Activated CD4-positive, alpha-beta T cell treated with anti-CD3 and anti-CD28 coated beads, Interleukin-2, amount 50 U/mL, for 4 hours (primary cell): ENCODE measurements at regions not wholly inside any gene's neighbourhood (a gene's known extent, or its start where the extent isn't known, plus 50 kb on each side); places are given as distances from the start of the nearest gene placed in this dataset.
A peak's percentile ranks its signal among the peaks of the same experiment; 100 is the strongest.
"Not testable (repeated sequence)": the region's sequence is repeated elsewhere in the genome, so short reads cannot be mapped to it uniquely, and the experiment has no call there.

ENCODE experiments used
- DNase-seq, 2 experiments: peaks; one replicate each; pipeline ENCODE4 v3.0.0-alpha.2; 2020

DNA sequence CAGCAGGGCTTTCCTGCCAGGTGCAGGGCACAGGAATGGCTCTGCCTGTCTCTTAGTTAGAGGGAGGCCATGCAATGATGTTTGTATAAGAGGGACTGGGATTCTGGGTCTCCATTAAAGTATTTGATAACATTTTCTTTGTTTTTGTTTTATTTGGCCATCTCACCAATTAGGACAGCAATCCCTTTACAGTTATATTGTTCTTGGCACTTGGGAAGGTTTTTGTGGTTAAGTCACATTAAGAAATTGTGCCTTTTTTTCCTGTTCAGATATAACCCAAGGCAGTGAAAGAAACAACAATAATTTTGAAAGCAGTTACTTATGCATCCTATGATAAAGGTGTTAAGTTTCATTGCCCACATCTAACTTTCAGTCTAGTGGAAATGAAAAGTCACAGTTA is 237.4 kb upstream of the PRSS58 start:
- DNase-seq: not testable (repeated sequence)

DNA sequence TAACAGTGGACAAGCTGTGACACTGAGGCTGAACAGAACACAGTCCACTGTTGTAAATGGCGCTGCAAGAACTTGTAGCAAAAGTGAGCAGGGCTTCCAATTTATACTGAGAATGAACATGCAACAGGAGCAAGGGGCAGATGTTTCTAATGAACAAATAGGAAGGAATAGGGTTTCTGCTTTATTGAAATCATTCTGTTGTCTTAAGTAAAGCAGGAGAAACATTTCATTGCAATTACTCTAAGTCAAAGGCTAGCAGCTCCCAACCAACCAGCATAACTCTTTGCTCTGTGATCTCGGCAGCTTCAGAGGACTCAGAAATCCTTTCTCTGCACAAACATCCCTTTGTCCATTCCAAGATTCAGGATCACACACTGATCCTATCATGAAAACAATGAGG is 236.2 kb upstream of the PRSS58 start:
- no peak for DNase-seq

- no peak for DNase-seq
Measured at GRCh38 chr7:142488842-142489241, 231.0 kb upstream of the PRSS58 start.

DNA sequence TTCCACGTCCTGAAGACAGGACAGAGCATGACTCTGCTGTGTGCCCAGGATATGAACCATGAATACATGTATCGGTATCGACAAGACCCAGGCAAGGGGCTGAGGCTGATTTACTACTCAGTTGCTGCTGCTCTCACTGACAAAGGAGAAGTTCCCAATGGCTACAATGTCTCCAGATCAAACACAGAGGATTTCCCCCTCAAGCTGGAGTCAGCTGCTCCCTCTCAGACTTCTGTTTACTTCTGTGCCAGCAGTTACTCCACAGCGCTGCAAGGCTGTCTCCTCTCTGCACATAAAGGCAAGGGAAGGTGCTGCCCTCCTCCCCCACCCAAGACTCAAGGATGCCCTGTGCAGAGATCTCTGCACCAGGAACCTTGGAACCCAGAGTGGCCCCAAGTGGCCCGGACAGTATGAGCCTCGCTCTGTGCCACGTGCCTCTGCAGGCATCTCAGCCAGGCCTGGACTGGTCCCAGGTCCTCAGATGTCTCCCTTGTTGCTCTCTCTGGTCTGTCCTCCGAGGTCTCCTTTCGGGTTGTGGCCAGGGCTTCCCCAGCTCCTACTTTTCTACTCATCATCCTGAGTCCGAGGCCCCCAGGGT is 230.3 kb upstream of the PRSS58 start:
- DNase-seq: no peak

- DNase-seq: not testable (repeated sequence)
Measured at GRCh38 chr7:142487565-142487964, 229.7 kb upstream of the PRSS58 start.

- DNase-seq: no peak
Measured at GRCh38 chr7:142487124-142487523, 229.3 kb upstream of the PRSS58 start.

DNA sequence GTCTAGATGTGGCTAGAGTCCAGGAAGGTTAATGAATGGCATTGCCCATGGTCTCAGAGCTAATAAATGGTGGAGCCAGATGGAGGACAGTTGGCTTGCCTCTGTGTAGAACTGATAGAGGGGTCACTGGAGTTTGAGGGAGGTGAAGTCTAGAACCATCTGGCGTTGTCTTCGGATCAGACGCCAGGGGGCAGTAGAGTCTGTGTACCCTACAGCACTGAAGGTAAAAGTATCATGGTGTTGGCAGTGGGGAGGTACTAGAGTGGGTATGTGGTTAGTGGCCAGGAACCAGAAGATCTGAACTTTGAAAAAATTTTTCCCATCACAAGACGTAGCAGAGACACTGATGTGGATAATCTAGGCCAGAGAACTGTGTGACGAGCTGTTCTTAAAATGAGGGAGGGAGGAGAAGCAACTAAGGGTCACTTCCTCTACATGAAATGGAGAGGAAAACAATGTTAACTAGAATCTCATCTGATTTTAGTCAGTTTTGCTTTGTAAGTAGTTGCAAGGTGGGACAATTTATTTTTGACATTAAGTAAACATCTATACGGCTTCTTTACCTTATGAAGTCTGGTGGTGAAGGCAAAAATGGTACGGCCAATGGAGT is 227.9 kb upstream of the PRSS58 start:
- no peak for DNase-seq

DNA sequence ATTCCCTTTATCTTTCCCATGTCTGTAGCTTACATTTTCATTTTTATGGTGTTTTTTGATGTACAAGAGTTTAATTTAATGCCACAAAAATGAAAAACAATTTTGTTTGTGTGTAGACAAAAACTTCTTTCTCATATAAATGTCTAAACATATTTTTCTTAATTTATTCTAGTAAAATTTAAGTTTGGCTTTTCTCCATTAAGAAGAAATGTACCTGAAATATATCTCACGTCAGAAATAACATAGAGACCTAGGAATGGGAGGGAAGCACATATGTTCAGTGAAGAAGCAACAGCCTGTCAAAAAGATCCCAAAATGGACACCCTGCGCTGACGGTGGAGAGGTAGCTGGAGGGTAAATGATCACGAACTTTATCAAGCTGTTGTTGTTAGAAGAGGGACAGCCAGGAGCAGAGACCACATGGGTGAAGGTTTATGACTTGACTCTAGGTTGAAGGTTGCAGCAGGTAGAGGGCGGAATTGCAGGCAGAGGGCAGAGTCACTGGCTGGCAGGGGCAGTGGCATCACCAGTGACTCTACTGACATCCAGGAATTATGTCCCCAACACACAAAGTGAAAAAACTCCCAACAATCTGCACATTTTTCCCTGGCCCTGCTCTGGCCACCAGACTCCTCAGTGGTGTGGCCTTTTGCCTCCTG is 225.9 kb upstream of the PRSS58 start:
- DNase-seq: no peak

DNA sequence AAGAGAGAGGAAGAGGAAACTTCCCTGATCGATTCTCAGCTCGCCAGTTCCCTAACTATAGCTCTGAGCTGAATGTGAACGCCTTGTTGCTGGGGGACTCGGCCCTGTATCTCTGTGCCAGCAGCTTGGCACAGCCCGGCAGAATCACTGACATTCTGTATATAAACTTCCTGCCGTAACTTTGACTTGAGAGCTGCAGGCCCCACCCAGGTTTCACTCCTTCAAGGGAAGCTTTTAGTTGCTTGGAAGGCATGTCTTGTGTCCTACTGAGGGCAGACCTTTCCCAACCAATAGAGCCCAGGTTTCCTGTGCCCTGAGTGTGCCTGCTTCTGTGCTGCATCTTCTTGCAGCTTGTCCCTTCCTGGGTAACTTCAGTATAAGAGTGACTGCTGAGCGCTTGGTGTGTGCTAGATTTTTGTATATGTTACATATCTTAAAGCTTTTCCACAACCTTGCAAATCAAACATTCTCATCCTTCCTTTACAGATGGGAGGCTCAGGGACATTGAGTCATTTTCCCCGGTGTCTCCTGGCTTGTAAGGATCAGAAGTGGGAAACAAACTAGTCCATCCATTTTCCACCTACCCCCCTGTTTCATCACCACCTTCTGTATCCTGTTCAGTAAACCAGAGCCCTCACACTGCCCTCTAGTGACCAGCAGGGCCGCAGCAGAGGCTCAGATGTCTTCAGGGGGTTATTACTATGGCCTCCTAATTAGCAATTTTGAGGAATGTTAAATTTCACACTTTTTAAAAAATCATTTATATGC is 225.2 kb upstream of the PRSS58 start:
- DNase-seq: peak; percentile 52 to 53

GRCh38 chr7:142481548-142481947 is 223.7 kb upstream of the PRSS58 start:
- no peak for DNase-seq

DNA sequence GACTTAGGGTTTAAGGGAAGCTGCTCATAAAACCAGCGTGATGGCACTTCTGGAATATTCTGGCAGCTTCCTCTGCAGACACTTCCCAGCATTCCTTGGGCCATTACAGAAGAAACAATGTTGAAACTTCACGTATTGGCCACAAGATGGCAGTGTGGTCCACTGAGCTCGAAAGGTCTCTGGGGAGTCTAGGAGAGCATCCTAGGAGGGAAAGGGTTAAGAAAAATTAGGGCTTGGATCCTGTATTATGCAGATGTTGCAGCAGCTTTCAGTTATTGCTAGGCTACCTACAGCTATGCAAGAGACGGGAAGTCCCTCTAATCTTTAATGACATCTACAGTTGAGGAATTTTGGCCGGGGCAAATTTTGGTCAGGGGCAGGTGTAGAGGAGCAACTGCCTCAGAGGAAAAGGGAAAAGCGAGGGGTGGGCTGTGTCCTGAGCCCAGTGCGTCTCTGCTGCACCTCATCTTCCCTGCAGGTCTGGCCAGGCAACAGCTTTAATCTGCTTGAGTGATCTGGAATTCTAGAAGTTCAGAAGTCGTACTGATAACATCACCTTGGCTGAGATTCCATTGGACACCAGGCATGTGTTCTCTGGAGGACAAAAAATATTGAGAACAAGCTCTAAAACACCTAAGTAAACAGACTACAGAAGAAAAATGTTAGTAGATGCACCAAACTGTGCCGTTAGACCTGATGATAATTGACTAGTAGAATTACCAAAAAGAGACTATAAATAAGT is 220.8 kb upstream of the PRSS58 start:
- DNase-seq: no peak

DNA sequence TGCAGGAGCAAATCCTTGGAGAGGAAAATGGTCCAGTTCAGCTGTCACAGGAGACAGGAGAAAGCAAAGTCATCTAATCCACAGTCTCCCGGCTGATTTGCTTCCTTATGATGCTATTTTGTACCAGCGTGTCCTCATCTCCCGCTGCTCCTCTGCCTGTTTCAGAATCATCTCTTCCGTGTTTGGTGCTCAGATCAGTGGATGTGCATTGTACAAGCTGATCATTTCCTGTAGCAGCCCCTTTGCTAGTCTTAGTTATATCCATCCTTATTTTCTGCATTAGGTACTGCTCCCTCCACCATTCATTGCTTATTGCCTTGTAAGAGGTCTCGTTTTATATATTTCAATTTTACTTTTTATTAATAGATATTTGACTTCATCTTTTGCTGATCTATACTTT is 219.9 kb upstream of the PRSS58 start:
- DNase-seq: not testable (repeated sequence)

GRCh38 chr7:142477079-142477651 is 219.3 kb upstream of the PRSS58 start:
- DNase-seq: no peak

DNA sequence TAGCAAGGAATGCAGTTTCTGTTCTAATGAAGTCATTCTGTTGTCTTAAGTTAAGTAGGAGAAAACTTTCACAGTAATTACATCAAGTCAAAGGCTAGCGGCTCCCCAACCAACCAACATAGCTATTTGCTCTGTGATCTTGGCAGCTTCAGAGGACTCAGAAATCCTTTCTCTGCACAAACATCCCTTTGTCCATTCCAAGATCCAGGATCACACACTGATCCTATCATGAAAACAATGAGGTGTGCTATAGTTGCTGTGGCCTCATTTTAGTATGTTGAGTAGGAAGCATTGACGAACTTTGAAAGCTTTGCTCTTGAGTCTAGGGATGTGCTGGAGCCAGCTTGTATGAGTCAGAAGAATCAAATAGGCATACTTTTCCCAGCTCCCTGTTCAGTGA is 218.2 kb upstream of the PRSS58 start:
- no peak for DNase-seq

- no peak for DNase-seq
Measured at GRCh38 chr7:142471820-142472219, 214.0 kb upstream of the PRSS58 start.

GRCh38 chr7:142470544-142470830 is 212.6 kb upstream of the PRSS58 start:
- DNase-seq: no peak

GRCh38 chr7:142469696-142470543 is 212.1 kb upstream of the PRSS58 start:
- no peak for DNase-seq

GRCh38 chr7:142468871-142469665 is 211.2 kb upstream of the PRSS58 start:
- DNase-seq: no peak

DNA sequence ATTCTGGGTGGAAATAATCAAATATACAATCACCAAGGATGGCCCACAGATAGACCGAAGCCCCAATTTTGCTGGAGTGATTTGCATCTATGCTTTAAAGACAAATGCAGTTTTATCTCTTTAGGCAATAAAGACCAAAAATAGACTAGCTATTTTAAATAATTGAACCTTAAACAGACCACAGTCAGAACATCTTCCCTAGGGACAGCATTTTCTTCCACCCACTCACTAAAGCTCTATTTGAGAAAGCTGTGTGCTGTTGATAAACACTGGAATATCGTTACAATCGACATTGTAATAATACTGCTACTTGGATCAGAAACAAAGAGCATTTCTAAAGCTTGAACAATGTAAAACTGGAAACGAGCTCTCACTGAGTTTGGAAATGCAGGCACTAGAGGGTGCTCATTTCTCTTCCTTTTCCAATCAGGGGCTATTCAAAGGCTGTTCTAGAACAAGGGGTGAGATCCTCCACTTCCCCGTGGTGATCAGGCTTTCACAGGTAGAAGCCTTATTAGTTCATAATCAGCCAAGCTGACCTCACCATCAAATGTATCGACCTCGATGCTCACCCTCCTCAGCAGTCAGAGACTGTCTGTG is 209.3 kb upstream of the PRSS58 start:
- DNase-seq: not testable (repeated sequence)

- DNase-seq: no peak
Measured at GRCh38 chr7:142463401-142463850, 205.6 kb upstream of the PRSS58 start.

GRCh38 chr7:142461437-142461836 is 203.6 kb upstream of the PRSS58 start:
- no peak for DNase-seq
